CD4-positive, alpha-beta T cell treated with Interleukin-2 at 100 ng/mL for 4 hours (primary cell): ENCODE measurements at regions not wholly inside any gene's neighbourhood (a gene's known extent, or its start where the extent isn't known, plus 50 kb on each side); places are given as distances from the start of the nearest gene placed in this dataset.

Experiments
- DNase-seq: peaks from one replicate; pipeline ENCODE4 v3.0.0-alpha.2; 2020; ENCODE audit warnings: low spot score

GRCh38 chr2:176540995-176541394, 271.8 kb downstream of the MTX2 start:
- DNase-seq, result no peak

GRCh38 chr2:176542476-176542875, 273.2 kb downstream of the MTX2 start:
- DNase-seq, result no peak

- DNase-seq, result no peak
These were observed 275.3 kb downstream of the MTX2 start for GRCh38 chr2:176544557-176544956.

- DNase-seq, result no peak
These were observed 276.0 kb downstream of the MTX2 start for GRCh38 chr2:176544991-176545956.

- no peak for DNase-seq
These were observed 277.3 kb downstream of the MTX2 start for GRCh38 chr2:176546550-176546949.

- DNase-seq, result no peak
These were observed 283.4 kb downstream of the MTX2 start for GRCh38 chr2:176552501-176553135.

GRCh38 chr2:176553685-176554100, 284.5 kb downstream of the MTX2 start:
- no peak for DNase-seq

- peak; percentile 51 for DNase-seq
These were observed 285.1 kb downstream of the MTX2 start for GRCh38 chr2:176554101-176555048.

GRCh38 chr2:176555112-176555511, 285.9 kb downstream of the MTX2 start:
- no peak for DNase-seq

GRCh38 chr2:176555781-176556180, 286.5 kb downstream of the MTX2 start:
- DNase-seq, result no peak

- DNase-seq, result no peak
These were observed 287.1 kb downstream of the MTX2 start for GRCh38 chr2:176556373-176556772.

- DNase-seq, result no peak
These were observed 288.6 kb downstream of the MTX2 start for GRCh38 chr2:176557821-176558220.

GRCh38 chr2:176558574-176559140, 289.4 kb downstream of the MTX2 start:
- DNase-seq, result no peak

- no peak for DNase-seq
These were observed 291.1 kb downstream of the MTX2 start for GRCh38 chr2:176560296-176560695.

GRCh38 chr2:176561706-176562105, 292.5 kb downstream of the MTX2 start:
- DNase-seq, result no peak

GRCh38 chr2:176562359-176563078, 293.3 kb downstream of the MTX2 start:
- DNase-seq, result no peak

GRCh38 chr2:176565641-176566323, 296.5 kb downstream of the MTX2 start:
- no peak for DNase-seq

- no peak for DNase-seq
These were observed 297.3 kb downstream of the MTX2 start for GRCh38 chr2:176566496-176566895.

- DNase-seq, result no peak
These were observed 297.7 kb downstream of the MTX2 start for GRCh38 chr2:176566961-176567360.

GRCh38 chr2:176567361-176567760, 298.1 kb downstream of the MTX2 start:
- DNase-seq, result no peak

- DNase-seq, result no peak
These were observed 300.3 kb downstream of the MTX2 start for GRCh38 chr2:176569574-176569973.
